HS-5 (cell line): ENCODE measurements at regions not wholly inside any gene's neighbourhood (a gene's known extent, or its start where the extent isn't known, plus 50 kb on each side); places are given as distances from the start of the nearest gene placed in this dataset.
"Not testable (repeated sequence)": the region's sequence is repeated elsewhere in the genome, so short reads cannot be mapped to it uniquely, and the experiment has no call there.

ENCODE experiments used
- DNase-seq: peaks from one replicate; pipeline ENCODE4 v3.0.0-alpha.2; 2012; ENCODE audit warnings: low read depth

DNA sequence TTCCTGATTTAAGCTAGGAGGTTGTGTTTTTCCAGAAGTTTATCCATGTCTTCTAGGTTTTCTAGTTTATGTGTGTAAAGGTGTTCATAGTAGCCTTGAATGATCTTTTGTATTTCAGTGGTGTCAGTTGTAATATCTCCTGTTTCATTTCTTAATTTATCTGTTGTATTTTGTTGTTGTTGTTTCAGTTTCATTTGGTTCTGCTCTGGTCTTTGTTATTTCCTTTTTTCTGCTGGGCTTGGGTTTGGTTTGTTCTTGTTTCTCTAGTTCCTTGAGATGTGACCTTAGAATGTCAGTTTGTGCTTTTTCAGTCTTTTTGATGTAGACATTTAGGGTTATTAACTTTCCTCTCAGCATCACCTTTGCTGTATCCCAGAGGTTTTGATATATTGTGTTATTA lies 62.8 kb downstream of the SCP2D1 start:
- not testable (repeated sequence) for DNase-seq

DNA sequence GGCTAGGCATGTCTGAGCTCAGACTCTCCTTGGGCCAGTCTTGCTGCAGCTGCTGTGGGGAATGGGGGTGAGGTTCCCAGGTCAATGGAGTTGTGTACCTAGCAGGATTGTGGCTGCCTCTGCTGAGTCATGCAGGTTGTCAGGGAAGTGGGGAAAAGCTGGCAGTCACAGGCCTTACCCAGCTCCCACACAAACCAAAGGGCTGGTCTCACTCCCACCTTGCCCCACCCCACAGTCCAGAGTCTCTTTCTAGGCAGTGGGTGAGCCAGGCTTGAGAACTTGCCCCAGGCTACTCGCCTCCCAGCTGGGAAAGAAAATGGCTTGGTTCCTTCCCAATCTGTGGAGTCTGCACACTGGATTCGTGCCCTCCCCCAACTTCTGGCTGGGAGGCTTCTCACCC lies 65.7 kb downstream of the SCP2D1 start:
- no peak for DNase-seq

DNA sequence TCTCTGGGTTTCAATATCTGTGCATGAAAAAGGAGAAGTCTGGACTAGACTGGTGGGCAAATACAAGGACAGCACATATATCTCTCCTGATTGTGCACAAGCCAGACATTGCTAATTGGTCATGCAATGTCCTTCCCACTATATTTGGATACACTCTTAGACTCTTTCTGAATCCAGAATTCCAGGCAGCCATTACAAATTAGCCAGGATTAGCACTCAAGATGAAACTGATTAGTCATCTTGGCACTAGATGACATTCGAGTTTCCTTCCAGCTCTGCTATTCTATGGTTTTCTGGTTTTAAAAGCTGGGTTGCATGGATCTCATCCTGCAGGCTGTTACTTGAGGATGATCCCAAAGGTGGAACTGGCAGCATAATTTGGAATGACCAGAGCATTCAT lies 73.2 kb downstream of the SCP2D1 start:
- no peak for DNase-seq

DNA sequence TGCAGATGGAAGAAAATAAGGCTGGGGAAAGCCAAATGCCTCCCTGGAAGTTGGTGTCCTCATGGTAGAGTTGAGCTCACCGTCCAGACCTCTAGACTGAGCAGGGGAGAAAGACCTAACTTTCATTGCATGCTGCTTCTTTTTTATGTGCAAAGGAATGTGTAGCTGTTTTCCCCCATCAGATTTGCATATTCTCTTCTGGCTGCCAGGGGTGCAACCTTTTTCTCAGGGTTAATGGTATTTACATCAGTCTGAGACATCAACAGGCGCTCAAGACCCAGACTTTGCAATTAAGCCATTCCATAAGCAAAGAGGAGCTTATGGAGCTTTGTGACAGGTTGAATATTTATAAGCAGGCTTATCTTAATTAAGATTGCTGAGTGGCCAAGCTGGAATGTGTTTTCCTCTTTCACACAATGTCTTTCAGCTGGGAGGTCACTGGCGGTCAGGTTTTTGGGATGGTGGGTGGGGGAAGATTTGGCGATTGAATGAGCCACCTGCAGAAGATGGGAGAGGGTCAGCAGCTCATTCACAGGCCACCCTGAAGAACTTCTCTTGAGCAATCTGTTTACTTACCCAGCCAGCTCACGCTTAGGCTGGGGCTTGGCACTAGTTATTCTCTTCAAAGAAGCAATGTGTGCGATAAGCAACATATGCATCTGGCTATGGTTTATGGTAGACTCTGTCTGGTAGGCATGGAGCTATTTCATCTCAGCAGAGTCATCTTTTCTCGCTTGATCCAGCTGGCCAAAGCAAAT lies 88.6 kb downstream of the SCP2D1 start:
- no peak for DNase-seq

DNA sequence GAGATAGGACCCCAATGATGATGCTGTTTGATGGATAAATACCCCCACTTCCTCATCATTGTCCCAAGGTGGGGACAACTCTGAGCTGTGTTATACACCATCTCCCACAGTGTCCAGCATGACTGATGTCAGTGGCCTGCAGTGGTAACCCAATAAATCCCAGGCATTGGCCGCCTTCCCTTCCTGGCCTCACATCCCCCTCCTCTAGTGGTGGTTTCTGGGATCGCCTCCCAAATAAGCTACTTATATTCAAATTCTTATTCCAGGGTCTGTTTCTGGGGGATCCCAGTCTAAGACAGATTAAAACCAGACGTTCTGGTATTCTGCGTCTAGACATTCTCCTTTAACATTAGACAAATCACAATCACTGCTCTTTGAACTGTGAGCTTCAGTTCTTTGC lies 90.6 kb downstream of the SCP2D1 start:
- no peak for DNase-seq

DNA sequence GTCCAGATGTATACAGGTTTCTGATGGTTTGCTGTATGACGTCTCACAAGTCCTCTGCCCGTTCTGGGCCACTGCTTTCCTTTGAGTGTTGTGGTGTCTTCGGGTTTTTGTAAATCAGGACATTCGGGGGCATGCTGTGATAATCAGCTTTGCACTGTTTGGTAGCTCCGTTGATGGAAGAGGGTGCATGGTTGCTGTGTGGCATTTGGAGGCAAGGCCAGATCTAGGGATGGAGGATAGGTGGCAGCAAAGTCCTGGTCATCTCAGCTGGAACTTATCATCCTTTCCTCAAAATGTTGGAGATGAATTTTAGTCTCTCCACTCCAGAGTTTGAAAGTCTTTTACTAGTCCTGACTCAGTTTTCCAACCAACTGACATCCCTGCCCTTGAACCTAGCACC lies 91.0 kb downstream of the SCP2D1 start:
- DNase-seq = no peak

DNA sequence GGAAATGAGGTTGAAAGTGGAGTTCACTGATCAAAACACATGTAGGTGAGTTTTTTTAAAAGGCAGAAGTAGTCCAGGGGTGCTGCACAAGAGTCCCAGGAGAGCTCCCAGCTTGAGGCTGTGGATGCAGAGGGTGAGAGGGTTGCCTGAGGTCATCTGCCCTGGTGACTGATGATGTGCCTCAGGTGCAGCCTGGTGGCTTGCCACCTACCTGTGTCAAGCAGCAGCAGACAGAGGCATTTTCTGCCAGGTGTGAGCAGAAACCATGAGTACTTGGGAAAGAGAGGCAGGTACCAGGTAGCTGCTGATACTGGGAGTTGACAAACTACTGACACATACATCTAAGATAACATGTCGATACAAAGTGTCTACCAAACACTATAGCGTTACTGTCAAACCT lies 92.5 kb downstream of the SCP2D1 start:
- no peak for DNase-seq

DNA sequence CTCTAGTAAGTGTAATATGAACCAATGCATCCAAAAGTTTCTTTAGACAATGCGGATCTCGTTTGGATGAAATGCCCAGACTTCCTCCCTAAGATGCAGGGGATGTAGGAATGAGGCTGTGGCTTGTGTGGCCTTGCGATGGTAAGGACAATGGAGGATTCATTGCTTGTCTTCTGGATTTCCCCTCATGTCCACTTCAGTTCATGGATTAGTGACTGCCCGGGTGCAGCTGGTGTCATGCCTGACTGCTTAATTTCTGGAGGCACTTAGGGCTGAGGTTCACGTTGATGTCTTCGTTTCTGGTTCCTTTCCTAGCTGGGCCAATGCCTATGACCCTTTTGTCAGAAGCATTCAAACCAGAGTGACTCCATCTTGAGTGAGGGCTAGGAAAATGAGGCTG lies 93.8 kb downstream of the SCP2D1 start:
- no peak for DNase-seq

DNA sequence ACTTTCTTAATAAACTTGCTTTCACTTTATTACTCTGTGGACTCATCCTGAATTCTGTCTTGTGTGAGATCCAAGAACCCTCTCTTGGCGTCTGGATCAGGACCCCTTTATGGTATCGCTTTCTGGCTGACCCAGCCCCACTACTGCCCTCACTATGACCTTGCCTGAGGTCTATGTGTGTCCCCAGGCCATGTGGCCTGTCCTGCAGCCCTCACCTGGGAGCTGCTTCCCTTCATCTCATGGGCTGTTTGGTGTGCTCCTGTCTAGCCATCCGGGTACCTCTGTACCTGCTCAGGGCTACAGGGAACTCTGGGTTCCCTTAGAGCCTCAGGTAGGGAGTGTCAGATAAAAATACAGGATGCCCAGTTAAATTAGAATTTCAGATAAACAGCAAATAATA lies 94.5 kb downstream of the SCP2D1 start:
- no peak for DNase-seq

DNA sequence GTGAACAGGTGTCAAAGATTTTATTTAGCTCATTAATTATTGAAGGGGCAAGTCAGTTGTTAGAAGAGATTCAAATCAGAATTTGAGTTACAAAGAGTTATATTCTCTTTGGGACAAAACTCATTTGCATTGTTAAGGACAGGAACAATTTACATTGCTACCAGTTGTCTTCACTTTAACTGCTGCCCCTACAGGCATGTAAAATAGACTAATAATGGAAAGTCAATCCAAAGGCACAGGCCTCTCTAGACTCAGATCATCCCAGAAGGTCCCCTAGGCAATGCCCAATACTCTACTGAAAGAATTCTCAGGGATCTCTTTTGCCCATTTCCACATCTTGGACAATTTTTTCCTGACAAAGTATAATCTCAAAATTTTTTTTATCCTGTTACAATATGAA lies 95.7 kb downstream of the SCP2D1 start:
- no peak for DNase-seq

DNA sequence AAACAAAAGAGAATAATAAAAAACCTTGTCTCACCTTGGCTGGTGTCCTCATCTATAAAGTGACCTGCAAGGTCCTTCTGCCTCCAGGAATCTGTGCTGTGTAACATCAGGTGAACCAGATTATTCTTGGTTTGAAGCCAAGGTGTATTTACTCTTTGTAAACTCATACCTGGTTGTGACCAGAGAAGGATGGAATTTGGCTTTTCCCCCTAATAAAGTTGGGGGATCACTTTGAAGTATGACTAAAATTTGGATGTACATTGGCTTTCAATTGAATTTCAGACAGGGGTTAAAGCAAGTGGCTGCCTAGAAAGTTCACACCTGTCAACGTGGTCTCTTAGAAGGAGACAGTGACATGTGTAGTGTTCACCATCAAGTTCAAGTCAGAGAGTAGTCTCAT lies 100.1 kb downstream of the SCP2D1 start:
- DNase-seq = no peak

DNA sequence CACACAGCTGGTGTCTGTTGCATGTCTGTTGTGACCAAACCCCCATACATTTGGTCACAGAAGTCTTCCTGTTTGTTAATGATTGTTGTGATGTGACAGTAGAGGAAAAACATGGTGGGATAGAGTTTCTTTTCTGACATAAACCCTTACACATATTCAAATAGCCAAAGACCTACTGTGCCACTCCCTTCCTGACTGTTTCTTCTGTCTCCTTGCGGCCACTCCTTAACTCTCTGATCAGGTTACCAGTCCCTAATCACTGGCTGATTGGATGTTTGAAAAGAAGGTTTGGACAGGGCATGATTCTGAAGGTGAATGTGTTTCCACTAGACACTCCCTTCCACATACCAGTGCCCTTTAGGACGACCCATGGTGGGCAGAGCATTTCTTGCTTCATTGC lies 101.2 kb downstream of the SCP2D1 start:
- no peak for DNase-seq

DNA sequence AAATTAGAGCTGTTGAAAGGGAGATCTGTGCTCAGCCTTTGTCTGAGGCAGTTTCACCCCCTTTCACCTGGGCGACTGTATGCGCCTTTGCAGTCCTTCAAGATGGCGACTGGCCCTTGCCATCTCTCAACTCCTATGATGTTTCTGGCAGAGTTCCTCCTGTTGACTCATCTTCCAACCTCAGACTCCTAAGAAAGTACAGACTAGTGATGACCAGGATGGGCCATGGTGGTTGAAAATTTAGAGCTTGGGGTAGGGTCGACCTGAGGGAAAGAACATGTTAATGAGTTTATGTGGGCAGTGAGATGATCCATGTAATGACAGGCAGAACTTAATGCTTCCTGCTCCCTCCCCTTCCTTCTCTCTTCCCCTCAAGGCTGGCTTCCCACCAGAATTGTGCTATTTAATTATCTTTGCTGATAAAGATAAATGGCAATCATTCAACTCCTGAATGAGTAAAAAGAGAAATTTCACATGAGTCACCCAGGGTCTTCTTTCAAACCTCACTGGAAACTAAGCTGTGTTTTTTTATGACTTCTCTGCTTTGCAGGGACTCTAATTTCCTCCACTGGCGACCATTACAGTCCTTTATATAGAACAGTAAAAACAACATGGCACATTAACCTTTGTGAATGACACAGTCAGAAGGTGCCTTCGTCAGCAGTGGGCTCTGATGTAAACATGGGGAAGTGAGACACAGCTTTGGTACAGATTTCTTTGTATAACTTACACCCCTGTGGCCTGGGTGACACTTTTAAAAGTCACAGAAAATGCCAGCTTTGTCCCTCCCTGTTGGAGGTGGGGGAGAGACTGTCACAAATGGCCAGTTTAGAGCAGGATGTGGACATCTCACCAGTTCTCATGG lies 103.5 kb downstream of the SCP2D1 start:
- no peak for DNase-seq

DNA sequence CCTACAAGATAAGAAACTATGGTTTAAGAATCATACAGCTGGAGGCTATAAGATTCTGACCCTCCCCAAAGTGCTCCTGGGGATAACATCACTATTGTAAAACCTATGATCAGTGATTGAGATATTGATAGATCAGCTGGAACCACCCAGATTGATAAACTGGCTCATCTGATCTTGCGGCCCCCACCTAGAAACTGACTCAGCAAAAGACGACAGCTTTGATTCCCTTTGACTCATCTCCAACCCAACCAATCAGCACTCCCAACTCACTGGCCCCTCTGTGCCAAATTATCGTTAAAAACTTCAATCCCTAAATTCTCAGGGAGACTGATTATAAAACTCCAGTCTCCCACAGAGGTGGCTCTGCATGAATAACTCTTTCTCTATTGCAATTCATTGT lies 106.4 kb downstream of the SCP2D1 start:
- DNase-seq = no peak

DNA sequence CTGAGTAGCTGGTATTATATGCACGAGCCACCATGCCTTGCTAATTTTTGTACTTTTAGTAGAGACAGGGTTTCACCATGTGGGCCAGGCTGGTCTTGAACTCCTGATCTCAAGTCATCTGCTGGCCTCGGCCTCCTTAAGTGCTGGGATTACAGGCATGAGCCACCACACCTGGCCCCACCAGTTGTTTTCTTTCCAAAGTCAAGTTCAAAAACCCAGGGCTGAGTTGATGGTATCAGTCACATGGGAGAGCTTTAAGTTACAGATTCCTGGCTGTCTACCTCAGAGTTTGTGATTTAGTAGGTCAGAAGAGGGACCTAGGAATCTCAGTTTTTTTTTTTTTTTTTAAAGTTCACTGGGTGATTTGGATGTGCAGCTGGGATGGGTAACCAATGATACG lies 107.7 kb downstream of the SCP2D1 start:
- DNase-seq = no peak

DNA sequence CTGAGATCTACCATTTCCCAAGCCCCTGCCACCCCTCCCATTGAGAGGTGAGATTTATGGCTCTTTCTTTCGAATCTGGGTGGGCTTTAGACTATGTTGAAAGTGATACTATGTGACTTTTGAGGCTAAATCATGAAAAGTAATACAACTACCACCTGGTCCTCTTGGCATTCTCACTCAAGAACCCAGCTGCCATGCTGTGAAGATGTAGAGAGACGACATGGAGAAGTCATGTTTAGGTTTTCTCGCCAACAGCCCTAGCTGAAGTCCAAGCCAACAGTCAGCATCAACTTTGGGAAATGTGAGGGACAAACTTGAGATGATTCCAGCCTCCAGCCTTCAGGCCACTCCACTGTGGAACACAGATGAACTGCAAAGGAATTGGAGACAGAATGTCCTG lies 108.7 kb downstream of the SCP2D1 start:
- no peak for DNase-seq

DNA sequence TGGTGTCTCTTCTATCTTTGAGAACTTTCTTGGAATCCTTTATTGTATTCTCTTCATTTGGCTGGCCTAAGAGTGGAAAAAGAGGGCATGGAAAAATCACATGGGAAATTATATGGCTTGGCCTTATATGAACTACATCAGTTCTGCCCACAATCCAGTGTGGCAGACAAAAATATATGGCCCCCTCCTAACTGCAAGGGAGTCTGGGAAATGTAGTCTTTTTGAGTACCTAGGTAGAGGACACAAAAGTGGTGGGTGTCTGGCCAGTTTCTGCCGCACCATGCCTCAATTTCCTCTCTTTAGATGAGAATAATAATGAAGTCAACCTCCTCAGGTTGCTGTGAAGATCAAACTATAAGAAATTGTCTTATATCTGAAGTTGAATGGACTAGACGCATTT lies 109.3 kb downstream of the SCP2D1 start:
- DNase-seq = no peak

DNA sequence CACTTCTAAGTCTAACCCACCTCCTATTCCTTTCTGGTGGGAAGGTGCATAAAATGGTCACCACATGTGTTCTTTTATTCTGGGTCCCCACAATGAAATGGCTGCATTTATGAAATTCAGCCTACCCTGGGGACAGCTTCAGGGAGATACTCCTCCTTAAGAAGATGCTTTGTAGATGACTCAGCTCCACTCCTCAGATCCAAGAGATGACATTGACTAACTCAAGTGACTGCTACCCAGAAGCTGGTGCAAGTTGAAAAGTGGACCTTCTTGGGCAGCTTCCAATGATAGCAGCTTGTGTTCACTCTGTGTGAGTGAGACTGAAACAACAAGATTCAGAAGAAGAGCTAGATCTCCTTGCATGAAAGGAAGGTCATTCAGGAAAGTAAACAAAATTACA lies 113.4 kb downstream of the SCP2D1 start:
- no peak for DNase-seq

DNA sequence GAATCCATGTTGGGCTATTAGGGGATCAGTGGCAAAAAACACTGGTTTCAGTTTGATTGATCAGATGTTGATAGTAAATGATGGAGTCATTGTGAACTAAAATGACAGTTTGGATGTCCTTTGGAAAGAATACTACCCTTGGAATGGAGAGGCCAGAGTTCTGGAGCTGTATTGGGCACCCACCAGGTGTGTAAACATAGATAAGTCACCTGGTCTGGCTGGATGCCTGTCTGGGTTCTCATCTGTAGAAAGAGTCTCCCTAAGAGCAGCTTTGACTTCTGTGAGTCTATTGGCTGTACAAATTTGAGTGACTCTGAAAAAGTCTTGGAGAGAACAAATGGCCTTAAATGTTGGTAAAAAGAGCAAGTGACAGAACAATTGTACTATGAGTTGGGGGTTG lies 115.0 kb downstream of the SCP2D1 start:
- DNase-seq = no peak

DNA sequence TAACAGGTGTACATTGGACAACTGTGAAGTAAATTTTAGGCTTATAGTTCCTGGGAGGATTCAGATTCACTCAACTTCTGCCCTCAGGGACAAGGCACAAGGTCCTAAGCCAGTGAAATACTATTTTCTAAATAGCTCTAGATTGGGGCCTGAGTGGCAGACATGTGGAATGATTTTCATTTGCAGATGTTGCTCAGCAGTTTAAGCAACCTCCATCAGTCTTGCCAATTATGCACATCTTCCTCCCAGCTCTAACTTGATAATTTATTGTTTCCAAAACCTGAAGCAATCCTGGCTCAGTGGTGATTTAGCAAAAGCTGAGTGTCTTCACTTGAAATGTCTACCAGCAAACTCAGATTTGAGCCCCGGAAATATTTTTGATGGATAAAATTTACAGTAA lies 116.2 kb downstream of the SCP2D1 start:
- DNase-seq = no peak

DNA sequence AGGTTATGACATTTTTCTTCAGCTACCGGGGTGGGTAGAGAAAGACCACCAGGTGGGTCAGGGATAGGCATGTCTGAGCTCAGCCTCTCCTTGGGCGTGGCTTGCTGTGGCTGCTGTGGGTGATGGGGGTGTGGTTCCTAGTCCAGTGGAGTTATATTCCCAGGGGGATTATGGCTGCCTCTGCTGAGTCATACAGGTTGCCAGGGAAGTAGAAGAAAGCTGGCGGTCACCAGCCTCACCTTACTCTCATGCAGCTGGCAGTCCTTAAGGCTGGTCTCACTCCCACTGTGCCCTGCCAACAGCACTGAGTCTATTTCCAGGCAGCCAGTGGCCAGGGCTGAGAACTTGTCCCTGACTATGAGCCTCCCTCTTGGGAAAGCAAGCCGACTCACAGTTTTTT lies 130.0 kb downstream of the SCP2D1 start:
- no peak for DNase-seq

DNA sequence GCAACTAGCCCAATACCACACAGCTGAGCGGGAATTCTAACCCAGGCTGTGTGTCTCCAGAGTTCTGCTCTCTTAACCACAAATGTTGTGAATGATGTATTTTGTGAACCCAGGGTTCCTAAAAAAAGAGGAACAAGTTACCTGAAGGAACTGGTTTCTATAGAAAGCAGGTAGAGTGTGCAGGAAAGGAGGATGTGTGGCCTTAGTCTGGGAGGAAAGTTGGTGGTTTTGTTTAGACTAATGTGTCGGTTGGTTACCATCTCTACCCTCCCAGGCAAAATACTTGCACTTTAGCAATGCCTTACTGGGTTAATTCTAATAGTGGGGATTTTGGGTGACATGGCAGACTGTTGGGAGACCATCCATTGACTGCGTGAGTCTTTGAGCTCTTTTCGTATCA lies 143.3 kb downstream of the SCP2D1 start:
- no peak for DNase-seq

DNA sequence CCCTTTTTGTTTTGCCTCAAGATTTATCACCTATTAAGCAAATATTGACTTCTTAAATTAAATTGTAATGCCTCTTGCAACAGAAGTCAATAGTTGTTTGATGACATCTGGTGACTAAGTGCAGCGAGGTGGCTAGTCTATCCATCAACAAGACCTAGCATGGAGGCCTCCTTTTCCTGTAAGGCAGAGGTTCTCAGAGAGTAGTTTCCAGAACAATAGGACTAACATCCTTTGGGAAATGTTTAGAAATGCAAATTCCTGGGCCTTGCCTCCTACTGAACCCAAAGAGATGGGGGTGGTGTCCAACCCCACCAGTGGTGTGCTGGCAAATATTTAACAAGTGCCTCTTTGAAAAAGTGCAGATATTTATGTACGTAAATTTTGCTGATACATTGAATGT lies 143.7 kb downstream of the SCP2D1 start:
- DNase-seq = no peak

DNA sequence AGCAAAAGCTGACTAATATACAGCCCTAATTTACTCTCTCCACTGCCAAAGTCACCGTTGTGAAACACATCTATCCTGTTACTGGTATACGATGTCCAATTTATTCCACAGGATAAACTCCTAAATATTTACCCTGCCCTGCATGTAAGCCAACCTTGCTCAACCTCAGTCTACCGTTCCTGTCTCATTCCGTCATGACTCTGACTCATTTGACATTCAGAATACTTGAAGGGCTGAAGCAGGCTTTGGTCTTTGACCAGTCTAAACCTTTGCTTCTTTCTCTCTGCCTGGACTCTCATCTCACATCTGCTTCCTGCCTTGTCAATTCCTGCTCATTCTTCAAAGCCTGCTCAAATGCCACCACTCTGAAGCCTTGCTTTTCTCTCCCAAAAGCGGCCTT lies 157.5 kb downstream of the SCP2D1 start:
- DNase-seq = no peak
